HFFc6 (cell line): ENCODE measurements at regions not wholly inside any gene's neighbourhood (a gene's known extent, or its start where the extent isn't known, plus 50 kb on each side); places are given as distances from the start of the nearest gene placed in this dataset.

Experiments
- DNase-seq: peaks from one replicate; pipeline ENCODE4 v3.0.0-alpha.2; 2018
- H3K27ac Mint-ChIP-seq: 2 replicates; pipeline ENCODE4 v1.8.0; 2020; ENCODE audit warnings: mild to moderate bottlenecking, mixed read lengths
- H3K27me3 Mint-ChIP-seq: 2 replicates; pipeline ENCODE4 v1.8.0; 2021; ENCODE audit warnings: mild to moderate bottlenecking, moderate library complexity, mixed read lengths; ENCODE audit not compliant: insufficient read depth
- H3K36me3 Mint-ChIP-seq: 2 replicates; pipeline ENCODE4 v1.8.0; 2021; ENCODE audit warnings: low read depth, mixed read lengths
- H3K4me1 Mint-ChIP-seq: 2 replicates; pipeline ENCODE4 v1.8.0; 2020; ENCODE audit warnings: low read depth, mixed read lengths
- H3K4me3 Mint-ChIP-seq: 2 replicates; pipeline ENCODE4 v1.8.0; 2020; ENCODE audit warnings: mild to moderate bottlenecking, moderate library complexity, mixed read lengths
- H3K9me3 Mint-ChIP-seq: 2 replicates; pipeline ENCODE4 v1.8.0; 2020; ENCODE audit warnings: mild to moderate bottlenecking, mixed read lengths
- CTCF ChIP-seq: fragments of 200-600 bp; sonication (generic); IDR thresholded peaks from 2 replicates; pipeline ENCODE4 v1.5.0; 2021; ENCODE audit warnings: antibody characterized with exemption, mild to moderate bottlenecking

GRCh38 chr12:68414988-68415387 lies 82.8 kb upstream of the MDM1 start:
- Mint-ChIP-seq H3K36me3 (no peaks in the 10 kb centered on the region), H3K27me3 (no peaks in the 10 kb centered on the region), H3K4me3 (no peak overlapping the region), H3K9me3 (no peaks in the 10 kb centered on the region), H3K4me1 (peaks cover 27% of the 10 kb centered on the region), H3K27ac (no peak overlapping the region)
- no peak for TF ChIP-seq CTCF
- no peak for DNase-seq

- no peak for DNase-seq
- Mint-ChIP-seq H3K27ac (no peak overlapping the region), H3K27me3 (no peaks in the 10 kb centered on the region), H3K4me3 (no peak overlapping the region), H3K36me3 (no peaks in the 10 kb centered on the region), H3K9me3 (no peaks in the 10 kb centered on the region), H3K4me1 (peaks cover 38% of the 10 kb centered on the region)
- TF ChIP-seq CTCF = no peak
Observed at GRCh38 chr12:68416350-68416749, 84.2 kb upstream of the MDM1 start.

- no peaks in the 10 kb centered on the region for H3K27me3 Mint-ChIP-seq
- no peaks in the 10 kb centered on the region for H3K9me3 Mint-ChIP-seq
- peaks cover 38% of the 10 kb centered on the region for H3K4me1 Mint-ChIP-seq
- peak; percentile 53 for DNase-seq
- no peaks in the 10 kb centered on the region for H3K36me3 Mint-ChIP-seq
- no peak overlapping the region for H3K4me3 Mint-ChIP-seq
- H3K27ac Mint-ChIP-seq = no peak overlapping the region
- peak; percentile 32; the same call in 1 of the 2 replicates for TF ChIP-seq CTCF
Observed at GRCh38 chr12:68416826-68417225, 84.7 kb upstream of the MDM1 start.

- no peak overlapping the region for H3K4me3 Mint-ChIP-seq
- DNase-seq = no peak
- H3K27me3 Mint-ChIP-seq = peaks cover 1% of the 10 kb centered on the region; the same call in 1 of the 2 replicates
- no peaks in the 10 kb centered on the region for H3K9me3 Mint-ChIP-seq
- no peaks in the 10 kb centered on the region; the same call in 1 of the 2 replicates for H3K36me3 Mint-ChIP-seq
- peaks cover 38% of the 10 kb centered on the region for H3K4me1 Mint-ChIP-seq
- no peak overlapping the region; the same call in 1 of the 2 replicates for H3K27ac Mint-ChIP-seq
- no peak for TF ChIP-seq CTCF
Observed at GRCh38 chr12:68418137-68418460, 85.9 kb upstream of the MDM1 start.

GRCh38 chr12:68420225-68421010 lies 88.3 kb upstream of the MDM1 start:
- H3K27ac Mint-ChIP-seq = no peak overlapping the region

More at GRCh38 chr12:68420225-68421010, 88.3 kb upstream of the MDM1 start:
- no peak for TF ChIP-seq CTCF
- no peaks in the 10 kb centered on the region for H3K9me3 Mint-ChIP-seq
- H3K4me1 Mint-ChIP-seq = peaks cover 41% of the 10 kb centered on the region
- no peak overlapping the region for H3K4me3 Mint-ChIP-seq
- no peaks in the 10 kb centered on the region; the same call in 1 of the 2 replicates for H3K36me3 Mint-ChIP-seq
- DNase-seq = no peak
- H3K27me3 Mint-ChIP-seq = peaks cover 1% of the 10 kb centered on the region; the same call in 1 of the 2 replicates
